ENCODE measurements at regions not wholly inside any gene's neighbourhood (a gene's known extent, or its start where the extent isn't known, plus 50 kb on each side); places are given as distances from the start of the nearest gene placed in this dataset.

GRCh38 chr3:99570061-99570460 lies 68.3 kb upstream of the COL8A1 start:
- TF ChIP-seq CTCF (IDR thresholded peaks at IDR 0.05; ENCODE audit: insufficient read depth, low read length, missing control alignments), result no peak
- no peak overlapping the region for H3K4me3 ChIP-seq (ENCODE audit: low read depth, low read length)
- DNase-seq (ENCODE audit: low read depth, low spot score), result no peak
- ChIA-PET CTCF (interaction anchor here (1.1 to 1.4 kb wide), 2 partner anchors 9 to 238 kb away, joined by 3 read pairs; no protein-coding TSS in a partner anchor), POLR2A (interaction anchor here (0.5 kb wide), 1 partner anchor 32 kb away, joined by 3 read pairs; no protein-coding TSS in a partner anchor)

GRCh38 chr3:99568663-99569335 lies 69.6 kb upstream of the COL8A1 start:
- ChIA-PET POLR2A (interaction anchor here (0.5 kb wide), 1 partner anchor 86 kb away, joined by 4 read pairs; no protein-coding TSS in a partner anchor), CTCF (interaction anchor here (0.7 to 1.4 kb wide), 3 partner anchors 11 to 239 kb away, joined by 3 read pairs; no protein-coding TSS in a partner anchor)
- no peak for TF ChIP-seq CTCF (IDR thresholded peaks at IDR 0.05; ENCODE audit: insufficient read depth, low read length, missing control alignments)
- DNase-seq (ENCODE audit: low read depth, low spot score), result no peak
- no peak overlapping the region for H3K4me3 ChIP-seq (ENCODE audit: low read depth, low read length)

GRCh38 chr3:99565331-99565730 lies 73.1 kb upstream of the COL8A1 start:
- ChIA-PET CTCF (no interaction called here), POLR2A (no interaction called here)
- no peak overlapping the region for H3K4me3 ChIP-seq (ENCODE audit: low read depth, low read length)
- no peak for DNase-seq (ENCODE audit: low read depth, low spot score)
- no peak for TF ChIP-seq CTCF (IDR thresholded peaks at IDR 0.05; ENCODE audit: insufficient read depth, low read length, missing control alignments)

- POLR2A ChIA-PET, result interaction anchor here (1.0 to 1.3 kb wide), 3 partner anchors 16 to 75 kb away, joined by 3 read pairs; partner anchors contain the start of gene COL8A1
- CTCF ChIA-PET, result interaction anchor here (0.6 to 1.3 kb wide), 5 partner anchors 12 to 178 kb away, joined by 3 read pairs; no protein-coding TSS in a partner anchor
- TF ChIP-seq CTCF (IDR thresholded peaks at IDR 0.05; ENCODE audit: insufficient read depth, low read length, missing control alignments), result no peak
- no peak overlapping the region for H3K4me3 ChIP-seq (ENCODE audit: low read depth, low read length)
- DNase-seq (ENCODE audit: low read depth, low spot score), result no peak
These were observed 75.3 kb upstream of the COL8A1 start for GRCh38 chr3:99562990-99563607.

GRCh38 chr3:99562138-99562537 lies 76.3 kb upstream of the COL8A1 start:
- CTCF ChIA-PET, result interaction anchor here (1.1 to 1.3 kb wide), 2 partner anchors 29 to 59 kb away, joined by 3 read pairs; no protein-coding TSS in a partner anchor
- POLR2A ChIA-PET, result interaction anchor here (0.6 to 0.9 kb wide), 2 partner anchors 89 to 539 kb away, joined by 3 read pairs; no protein-coding TSS in a partner anchor
- no peak for TF ChIP-seq CTCF (IDR thresholded peaks at IDR 0.05; ENCODE audit: insufficient read depth, low read length, missing control alignments)
- no peak overlapping the region for H3K4me3 ChIP-seq (ENCODE audit: low read depth, low read length)
- no peak for DNase-seq (ENCODE audit: low read depth, low spot score)

GRCh38 chr3:99561056-99561455 lies 77.3 kb upstream of the COL8A1 start:
- H3K4me3 ChIP-seq (ENCODE audit: low read depth, low read length), result no peak overlapping the region
- no peak for TF ChIP-seq CTCF (IDR thresholded peaks at IDR 0.05; ENCODE audit: insufficient read depth, low read length, missing control alignments)
- no peak for DNase-seq (ENCODE audit: low read depth, low spot score)
- POLR2A ChIA-PET, result no interaction called here
- CTCF ChIA-PET, result no interaction called here

All from AG04449 (cell line).